ENCODE measurements at regions not wholly inside any gene's neighbourhood (a gene's known extent, or its start where the extent isn't known, plus 50 kb on each side); places are given as distances from the start of the nearest gene placed in this dataset.
"Not testable (repeated sequence)": the region's sequence is repeated elsewhere in the genome, so short reads cannot be mapped to it uniquely, and the experiment has no call there.

GRCh38 chr7:24396387-24396786 is 112.4 kb downstream of the NPY start:
- not testable (repeated sequence) for DNase-seq

DNA sequence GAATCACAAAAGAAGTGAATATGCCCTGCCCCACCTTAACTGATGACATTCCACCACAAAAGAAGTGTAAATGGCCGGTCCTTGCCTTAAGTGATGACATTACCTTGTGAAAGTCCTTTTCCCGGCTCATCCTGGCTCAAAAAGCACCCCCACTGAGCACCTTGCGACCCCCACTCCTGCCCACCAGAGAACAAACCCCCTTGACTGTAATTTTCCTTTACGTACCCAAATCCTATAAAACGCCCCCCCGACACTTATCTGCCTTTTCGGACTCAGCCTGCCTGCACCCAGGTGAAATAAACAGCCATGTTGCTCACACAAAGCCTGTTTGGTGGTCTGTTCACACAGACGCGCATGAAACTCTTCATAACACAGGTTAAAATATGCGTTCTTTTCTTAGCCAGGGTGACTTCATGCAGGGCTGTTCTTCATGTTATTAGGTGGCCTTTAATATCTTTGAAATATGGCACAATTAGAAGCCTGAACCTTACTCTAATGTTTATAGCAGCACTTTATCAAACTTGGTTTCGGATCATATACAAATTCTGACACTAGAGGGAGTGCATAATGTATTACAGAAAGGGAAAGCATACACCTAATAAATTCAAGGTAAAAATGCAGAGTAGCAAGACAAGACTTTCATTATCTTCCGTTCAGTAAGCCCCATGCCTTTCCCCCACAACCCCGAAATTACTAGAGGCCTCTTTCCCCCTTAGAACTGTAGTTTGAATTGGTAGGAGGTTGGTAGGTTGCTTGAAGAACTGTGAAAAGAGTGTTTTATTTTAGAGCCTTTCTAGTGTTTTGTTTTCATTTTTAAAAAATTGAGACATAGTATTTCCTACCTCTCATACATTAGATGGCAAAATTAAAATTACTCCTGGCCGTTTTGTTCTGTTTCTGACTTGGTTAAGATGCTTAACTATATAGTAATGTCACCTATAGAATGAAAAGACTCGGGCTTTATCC is 117.9 kb downstream of the NPY start:
- DNase-seq: no peak

- no peak for DNase-seq
These were observed 118.7 kb downstream of the NPY start for GRCh38 chr7:24402655-24403054.

DNA sequence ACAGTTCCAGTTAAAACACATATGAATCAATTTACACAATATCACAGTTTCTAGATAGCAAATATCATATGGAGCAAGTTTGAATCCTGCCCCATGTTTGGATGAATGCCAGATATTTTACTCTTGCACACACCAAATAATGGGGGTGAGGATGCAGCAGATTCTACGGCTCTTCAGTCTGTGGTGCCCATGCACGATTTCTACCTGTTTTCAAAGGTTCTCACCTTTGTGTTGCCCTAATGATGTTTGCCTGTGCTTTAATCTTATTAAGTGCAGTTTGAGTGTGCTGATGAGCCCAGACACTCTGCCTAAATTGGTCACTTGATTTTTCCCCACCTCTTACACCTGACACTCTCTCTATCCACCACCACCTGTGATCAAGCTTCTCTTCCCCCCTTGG is 119.6 kb downstream of the NPY start:
- no peak for DNase-seq

GRCh38 chr7:24404315-24404714 is 120.3 kb downstream of the NPY start:
- no peak for DNase-seq

DNA sequence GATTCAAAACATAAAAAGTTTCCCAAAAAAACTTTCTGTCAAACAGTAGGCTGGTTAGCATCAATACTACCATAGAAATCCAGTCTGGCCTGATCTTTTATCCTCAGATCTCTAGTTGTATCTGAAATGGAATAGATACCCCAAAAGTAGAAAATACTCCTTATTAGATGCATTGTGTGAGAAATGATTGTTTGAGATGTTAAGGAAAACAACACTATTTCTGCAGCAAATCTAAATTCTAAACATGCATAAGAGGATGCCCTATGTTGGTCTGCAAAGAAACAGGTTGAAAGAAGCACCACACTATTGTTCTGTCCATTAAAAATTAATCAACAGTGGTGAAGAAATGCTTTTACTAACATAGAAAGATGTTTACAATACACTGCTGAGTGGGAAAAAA is 121.0 kb downstream of the NPY start:
- no peak for DNase-seq

DNA sequence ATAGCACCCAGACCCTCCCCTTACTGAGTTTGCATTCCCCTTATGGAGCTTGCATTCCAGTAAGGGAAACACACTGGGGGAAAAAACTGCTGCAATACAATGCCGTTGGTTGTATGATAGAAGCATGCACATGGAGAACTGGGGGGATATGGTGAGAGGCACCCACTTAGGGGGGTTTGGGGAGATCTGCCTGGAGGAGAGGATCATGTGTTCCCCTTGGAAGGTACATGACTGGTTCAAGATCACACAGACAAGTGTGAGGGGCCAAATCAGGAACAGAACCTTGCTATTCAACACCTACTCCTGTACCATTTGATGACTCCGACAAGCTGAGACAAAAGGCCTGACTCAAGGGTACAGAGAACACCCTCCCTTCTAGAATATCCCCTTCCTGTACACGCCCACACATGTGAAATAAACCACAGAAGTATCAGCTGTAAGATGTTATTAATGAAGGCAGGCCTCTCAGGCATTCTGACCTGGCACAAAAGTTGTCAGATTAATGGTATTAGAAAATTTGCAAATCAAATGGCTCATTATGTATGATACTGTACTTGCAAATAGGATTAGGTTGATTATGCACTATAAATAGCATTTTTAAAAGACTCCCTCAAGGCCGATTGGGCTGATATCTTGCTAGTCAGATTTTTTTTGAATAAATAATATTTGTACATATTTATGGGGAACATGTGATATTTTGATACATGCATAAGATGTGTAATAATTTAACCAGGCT is 122.2 kb downstream of the NPY start:
- DNase-seq: no peak

DNA sequence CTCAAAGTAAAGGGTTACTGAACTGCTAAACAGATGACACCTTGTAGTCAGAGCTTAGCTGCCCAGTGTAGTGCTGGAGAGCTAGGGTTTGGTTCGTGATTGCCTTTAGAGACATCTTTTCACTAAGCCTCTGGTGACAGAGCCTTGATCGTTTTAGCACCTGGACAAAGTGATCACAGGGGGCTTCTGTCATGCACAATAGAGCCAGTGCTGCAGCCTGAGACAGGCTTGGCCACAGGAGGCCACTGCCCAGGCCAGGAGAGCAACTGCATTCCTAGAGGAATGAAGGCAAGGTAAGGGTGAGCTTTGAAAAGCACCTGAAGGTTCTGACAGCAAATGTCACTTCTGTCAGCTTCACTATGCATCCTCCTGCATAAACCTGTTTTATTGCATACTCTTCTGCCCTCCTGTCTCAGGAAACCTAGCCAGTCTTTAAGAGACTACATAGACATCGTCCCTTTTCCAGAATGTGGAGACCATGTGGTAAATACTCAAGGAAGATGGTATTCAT is 122.9 kb downstream of the NPY start:
- DNase-seq: no peak

- no peak for DNase-seq
These were observed 124.0 kb downstream of the NPY start for GRCh38 chr7:24407965-24408364.

DNA sequence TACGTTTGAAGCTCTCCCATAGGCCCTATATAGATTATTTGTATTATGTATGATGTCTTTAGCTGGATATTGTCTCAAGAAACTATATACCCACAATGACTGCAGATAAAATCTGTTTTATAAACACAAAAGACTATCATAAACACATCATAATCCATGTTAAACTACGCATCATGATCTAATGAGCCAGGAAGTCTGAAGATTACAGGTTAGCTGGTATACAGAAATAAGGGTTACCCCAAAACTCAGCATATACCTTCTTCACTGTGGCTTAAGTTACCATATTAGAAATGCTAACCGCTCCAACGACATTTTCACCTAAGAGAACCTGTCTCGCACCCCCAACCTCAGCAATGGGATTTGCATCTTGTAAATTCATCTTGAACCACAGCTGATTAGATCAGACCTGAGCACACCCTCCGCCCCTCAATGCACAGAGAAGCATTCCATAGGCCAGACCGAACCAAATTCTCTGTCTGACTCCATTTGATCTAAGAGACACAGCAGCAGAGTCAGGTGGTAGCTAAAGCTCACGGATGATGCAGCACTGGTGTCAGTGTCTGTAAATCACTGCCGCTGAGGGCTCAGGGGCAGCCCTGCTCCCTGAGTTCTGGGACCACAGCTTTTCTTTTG is 124.9 kb downstream of the NPY start:
- DNase-seq: no peak

DNA sequence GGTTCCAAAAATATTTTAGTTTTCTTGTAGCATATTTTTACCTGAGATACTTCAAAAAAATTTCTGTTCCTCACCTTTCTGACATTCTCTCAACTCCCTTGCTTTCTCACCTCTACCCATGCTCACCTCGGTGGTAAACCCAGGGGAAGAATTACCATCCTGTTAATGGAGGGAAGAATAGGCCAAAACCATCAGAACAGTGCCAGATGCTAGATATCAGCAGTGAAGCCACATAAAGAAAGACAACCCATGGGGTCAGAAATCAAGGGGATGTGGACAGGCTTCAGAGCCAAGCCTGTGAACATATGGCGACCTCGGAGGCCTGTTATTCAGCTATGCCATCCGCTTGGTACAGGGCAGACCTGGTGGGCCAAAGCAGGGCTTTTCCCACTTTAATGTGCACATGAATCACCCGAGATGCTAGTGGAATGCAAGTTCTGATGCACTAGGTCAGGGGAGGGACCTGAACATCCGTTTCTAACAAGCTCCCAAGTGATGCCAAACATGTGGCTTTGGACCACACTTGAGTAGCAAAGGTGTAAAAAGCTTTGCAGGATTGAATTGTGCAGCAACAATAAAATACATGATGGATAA is 125.5 kb downstream of the NPY start:
- DNase-seq: no peak

GRCh38 chr7:24411226-24411625 is 127.2 kb downstream of the NPY start:
- DNase-seq: no peak

GRCh38 chr7:24417526-24418120 is 133.6 kb downstream of the NPY start:
- DNase-seq: no peak

- DNase-seq: no peak
These were observed 135.1 kb downstream of the NPY start for GRCh38 chr7:24419077-24419476.

DNA sequence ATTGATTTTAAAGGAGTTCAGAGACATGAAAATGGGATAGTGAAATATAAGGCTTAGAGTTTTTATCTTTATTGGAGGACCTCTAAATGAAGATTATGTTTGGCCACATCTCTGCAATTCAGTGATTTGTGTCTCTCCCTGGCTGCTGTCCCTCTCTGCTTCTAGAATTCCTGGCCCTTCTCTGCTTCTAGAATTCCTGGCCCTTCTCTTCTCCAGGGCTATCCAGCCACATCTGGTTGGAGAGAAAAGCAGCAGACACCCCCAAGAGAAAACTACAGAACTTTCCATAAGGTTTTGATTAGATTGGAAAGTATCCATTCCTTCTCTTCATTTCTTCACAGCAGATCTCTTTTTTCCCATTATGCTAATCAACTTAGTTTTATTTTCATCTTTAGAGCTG is 135.5 kb downstream of the NPY start:
- no peak for DNase-seq

DNA sequence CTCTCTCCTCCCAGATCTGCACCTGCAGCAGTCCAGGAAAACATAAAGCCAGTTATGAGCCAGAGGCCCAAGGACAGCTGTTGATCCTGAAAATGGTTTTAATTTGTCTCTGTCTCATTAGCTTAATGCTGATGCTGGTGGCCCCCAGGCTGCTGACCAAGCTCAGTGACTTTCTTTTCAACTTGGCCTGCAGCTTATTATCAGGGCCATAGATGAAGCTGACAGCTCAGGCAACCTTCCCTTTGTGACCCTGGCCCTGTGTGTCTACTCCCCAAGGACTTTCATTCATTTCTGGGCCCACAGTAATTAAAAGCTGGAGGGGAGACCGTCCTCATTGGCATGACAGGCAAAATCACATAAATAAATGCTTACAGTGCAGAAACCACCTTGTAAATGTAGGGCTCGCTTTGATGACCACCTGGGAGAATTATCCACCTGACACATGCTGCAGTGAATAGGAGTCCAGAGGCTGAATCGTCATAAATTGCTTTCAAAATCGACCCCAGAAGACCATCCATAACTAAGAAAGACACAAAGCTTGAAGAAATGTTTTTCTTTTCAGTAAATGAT is 138.5 kb downstream of the NPY start:
- no peak for DNase-seq

GRCh38 chr7:24425664-24426063 is 141.7 kb downstream of the NPY start:
- DNase-seq: no peak

DNA sequence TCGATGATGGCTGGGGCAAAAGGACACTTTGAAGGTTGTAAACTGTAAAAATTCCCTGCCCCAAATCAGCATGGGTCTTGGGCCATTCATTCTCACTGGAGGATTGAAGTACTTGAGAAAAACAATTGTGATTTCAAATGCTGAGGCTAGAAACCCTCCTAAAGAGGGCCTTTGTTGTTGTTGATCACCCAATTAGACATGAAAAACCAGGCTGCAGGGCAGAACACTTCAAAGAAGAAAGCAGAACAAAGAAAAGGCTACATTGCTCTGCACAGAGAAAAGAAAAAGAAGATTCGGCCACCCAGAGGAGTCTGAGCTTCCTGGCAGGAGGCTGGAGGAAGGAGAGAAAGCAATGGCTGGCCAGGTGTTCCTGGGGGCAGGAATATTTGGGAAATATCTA is 143.1 kb downstream of the NPY start:
- DNase-seq: no peak

DNA sequence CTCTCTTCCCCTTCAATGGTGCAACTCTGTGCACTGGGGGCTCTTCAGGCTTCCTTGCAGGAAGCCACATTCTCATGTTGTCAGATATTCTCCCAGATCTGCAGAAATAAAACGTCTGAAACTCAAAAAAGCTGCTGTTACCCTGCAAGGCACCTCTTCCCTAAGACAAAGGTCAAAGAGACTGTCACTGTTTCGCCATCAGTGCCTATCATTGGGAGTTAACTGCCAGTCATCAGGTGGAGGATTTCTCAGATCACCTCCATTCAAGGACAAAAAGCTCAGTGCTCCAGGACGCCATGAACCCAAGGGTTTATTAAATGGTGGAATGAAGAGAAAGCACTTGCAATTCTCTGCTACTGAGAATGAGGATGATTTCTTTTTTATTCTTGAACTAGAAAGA is 144.6 kb upstream of the PALS2 start:
- DNase-seq: no peak

- no peak for DNase-seq
These were observed 140.6 kb upstream of the PALS2 start for GRCh38 chr7:24432677-24433076.

DNA sequence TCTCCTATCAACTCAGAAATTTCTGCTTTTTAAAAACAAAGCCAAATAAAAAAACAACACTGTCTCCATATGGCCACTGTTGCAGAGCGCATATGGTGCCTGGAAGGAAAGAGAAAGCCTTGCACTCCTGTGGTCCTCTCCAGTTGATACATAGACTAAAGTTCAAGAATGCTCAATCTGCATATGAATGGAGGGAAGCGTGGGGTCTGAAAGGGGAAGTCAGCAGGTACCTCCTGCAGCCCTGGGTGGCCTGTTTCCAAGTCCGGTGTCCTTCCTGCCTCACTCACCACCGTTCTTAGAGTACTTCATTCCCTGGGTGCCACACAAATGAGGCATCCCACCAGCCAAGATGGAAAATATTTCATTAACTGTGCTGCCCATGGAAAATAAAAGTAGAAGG is 138.3 kb upstream of the PALS2 start:
- no peak for DNase-seq

All from left hindlimb (tissue), 1 donor.